Gastroesophageal sphincter (tissue), 4 donors: ENCODE measurements at regions not wholly inside any gene's neighbourhood (a gene's known extent, or its start where the extent isn't known, plus 50 kb on each side); places are given as distances from the start of the nearest gene placed in this dataset.
A peak's percentile ranks its signal among the peaks of the same experiment; 100 is the strongest.

Source experiments
- ATAC-seq: fragments of 150-250 bp; one replicate; pipeline ENCODE4 v1.9.1; 2016; ENCODE audit warnings: mild to moderate bottlenecking, moderate library complexity
- H3K27ac ChIP-seq, 4 donors: fragments of 200-600 bp; sonication (generic) in 3 of 4; 1 replicate in 3 of 4; 2 replicates in 1 of 4; pipeline ENCODE4 v1.5.1; 2016 to 2019
- H3K27me3 ChIP-seq: fragments of 200-600 bp; sonication (generic); one replicate; pipeline ENCODE4 v1.5.1; 2019
- H3K36me3 ChIP-seq, 2 donors: fragments of 200-600 bp; sonication (generic); one replicate each; pipeline ENCODE4 v1.5.1; 2019; ENCODE audit warnings: control low read depth in 1 of 2
- H3K4me1 ChIP-seq, 3 donors: fragments of 200-600 bp; sonication (generic); 1 replicate in 2 of 3; 2 replicates in 1 of 3; pipeline ENCODE4 v1.5.1; 2016 to 2019; ENCODE audit warnings: control low read depth in 2 of 3
- H3K4me3 ChIP-seq, 2 donors: fragments of 200-600 bp; sonication (generic); one replicate each; pipeline ENCODE4 v1.5.1; 2019; ENCODE audit warnings: mild to moderate bottlenecking in 1 of 2, moderate library complexity in 1 of 2
- H3K9me3 ChIP-seq, 3 donors: fragments of 200-600 bp; sonication (generic); one replicate each; pipeline ENCODE4 v1.5.1; 2017 to 2019; ENCODE audit warnings: control low read depth in 2 of 3
- CTCF ChIP-seq, 4 experiments: fragments of 200-600 bp in 2 of 4; fragments of 450-650 bp in 2 of 4; sonication (generic) in 1 of 4; IDR thresholded peaks; one replicate each; pipeline ENCODE4 v1.5.1; 2017 to 2019; ENCODE audit warnings: antibody characterized with exemption in 4 of 4, mild to moderate bottlenecking in 2 of 4, moderate library complexity in 2 of 4
- EP300 ChIP-seq: sonication (generic); formaldehyde crosslinking; IDR thresholded peaks from one replicate; pipeline ENCODE4 v1.6.1; 2017; ENCODE audit warnings: antibody characterized with exemption, mild to moderate bottlenecking
- POLR2A ChIP-seq, 2 donors: fragments of 450-650 bp; IDR thresholded peaks; one replicate each; pipeline ENCODE4 v1.6.1; 2017; ENCODE audit warnings: antibody characterized with exemption in 2 of 2, mild to moderate bottlenecking in 2 of 2, moderate library complexity in 1 of 2
- POLR2AphosphoS5 ChIP-seq: sonication (generic); formaldehyde crosslinking; IDR thresholded peaks from one replicate; pipeline ENCODE4 v1.6.1; 2017; ENCODE audit warnings: antibody characterized with exemption
- WGBS, 2 donors: methylation state at CpG; one replicate each; pipeline ENCODE4 v1.1.5; 2018; ENCODE audit warnings: low coverage in 1 of 2; 5-methylcytosine and 5-hydroxymethylcytosine counted together

- 7 to 14% methylated on average over 2 to 3 of the region's 3 CpGs for WGBS, 2 donors
- H3K4me1 ChIP-seq: peaks cover 0 to 14% (median 0%) of the 10 kb centered on the region in 3 donors
- no peaks in the 10 kb centered on the region for H3K27me3 ChIP-seq
- no peaks in the 10 kb centered on the region for H3K36me3 ChIP-seq
- TF ChIP-seq EP300: no peak
- TF ChIP-seq POLR2AphosphoS5: no peak
- TF ChIP-seq POLR2A (IDR thresholded peaks at IDR 0.05): no peak
- TF ChIP-seq CTCF (IDR thresholded peaks at IDR 0.05): no peak
- peaks cover 0 to 14% (median 0%) of the 10 kb centered on the region in 3 donors for H3K9me3 ChIP-seq
- H3K27ac ChIP-seq: no peak overlapping the region
- no peak for ATAC-seq
- no peak overlapping the region for H3K4me3 ChIP-seq
Observed at GRCh38 chr9:31776471-31776870, 608.0 kb upstream of the ACO1 start.

GRCh38 chr9:31783491-31783890 lies 601.0 kb upstream of the ACO1 start:
- Histone ChIP-seq H3K27ac (no peak overlapping the region), H3K4me3 (no peak overlapping the region), H3K4me1 (no peaks in the 10 kb centered on the region), H3K9me3 (peaks cover 0 to 11% (median 0%) of the 10 kb centered on the region in 3 donors), H3K36me3 (no peaks in the 10 kb centered on the region), H3K27me3 (no peaks in the 10 kb centered on the region)
- no peak for ATAC-seq
- 43 to 67% methylated on average over 2 of the region's 2 CpGs for WGBS, 2 donors
- TF ChIP-seq CTCF (IDR thresholded peaks at IDR 0.05) (no peak), POLR2A (IDR thresholded peaks at IDR 0.05) (no peak), EP300 (no peak), POLR2AphosphoS5 (no peak)

GRCh38 chr9:31790720-31791119 lies 593.7 kb upstream of the ACO1 start:
- H3K27me3 ChIP-seq: no peaks in the 10 kb centered on the region
- peaks cover 0 to 8% (median 0%) of the 10 kb centered on the region in 3 donors for H3K9me3 ChIP-seq
- TF ChIP-seq EP300 (no peak), POLR2AphosphoS5 (no peak), CTCF (IDR thresholded peaks at IDR 0.05) (no peak), POLR2A (IDR thresholded peaks at IDR 0.05) (no peak)
- WGBS, 2 donors: 89 to 94% methylated on average over 5 to 8 of the region's 8 CpGs
- no peaks in the 10 kb centered on the region for H3K36me3 ChIP-seq
- H3K27ac ChIP-seq: no peak overlapping the region
- H3K4me1 ChIP-seq: no peaks in the 10 kb centered on the region
- ATAC-seq: no peak
- H3K4me3 ChIP-seq: no peak overlapping the region

- Histone ChIP-seq H3K4me1 (no peaks in the 10 kb centered on the region), H3K4me3 (no peak overlapping the region)
- TF ChIP-seq EP300 (no peak), CTCF (IDR thresholded peaks at IDR 0.05) (peak in 3 of 4 experiments; percentile 8 to 64 (median 31))
Observed at GRCh38 chr9:31799953-31800609, 584.4 kb upstream of the ACO1 start.

GRCh38 chr9:31807574-31808256 lies 576.7 kb upstream of the ACO1 start:
- no peak for ATAC-seq
- Histone ChIP-seq H3K27me3 (no peaks in the 10 kb centered on the region), H3K36me3 (no peaks in the 10 kb centered on the region), H3K27ac (no peak overlapping the region), H3K4me1 (no peaks in the 10 kb centered on the region), H3K4me3 (no peak overlapping the region), H3K9me3 (peaks cover 0 to under 1% (median 0%) of the 10 kb centered on the region in 3 donors)
- TF ChIP-seq EP300 (no peak), POLR2AphosphoS5 (no peak), POLR2A (IDR thresholded peaks at IDR 0.05) (no peak), CTCF (IDR thresholded peaks at IDR 0.05) (no peak)
- 73 to 74% methylated on average over 5 to 8 of the region's 17 CpGs for WGBS, 2 donors

More at GRCh38 chr9:31799953-31800609, 584.4 kb upstream of the ACO1 start:
- no peak overlapping the region for H3K27ac ChIP-seq
- no peak for ATAC-seq
- 51 to 56% methylated on average over 1 to 2 of the region's 2 CpGs for WGBS, 2 donors
- no peaks in the 10 kb centered on the region for H3K36me3 ChIP-seq
- no peaks in the 10 kb centered on the region for H3K9me3 ChIP-seq
- no peaks in the 10 kb centered on the region for H3K27me3 ChIP-seq
